ENCODE measurements at regions not wholly inside any gene's neighbourhood (a gene's known extent, or its start where the extent isn't known, plus 50 kb on each side); places are given as distances from the start of the nearest gene placed in this dataset.

DNA sequence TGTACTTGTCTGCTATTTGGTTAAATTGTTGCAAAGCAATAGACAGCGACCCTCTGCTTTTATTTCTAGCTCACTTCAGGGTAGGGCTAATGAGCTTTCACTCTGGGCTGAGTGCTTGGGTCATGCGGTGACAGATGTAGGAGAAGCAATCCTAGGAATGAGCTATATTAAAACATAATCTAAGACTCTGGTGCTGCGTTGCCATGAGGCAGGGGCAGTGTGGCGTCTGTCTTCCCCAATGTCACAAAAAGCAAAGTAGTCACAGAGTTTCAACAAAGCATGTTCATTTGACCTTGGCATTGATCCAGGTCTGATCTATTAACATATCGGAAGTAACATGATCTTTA, 55.5 kb upstream of the GRAMD1B start:
- H3K4me3 ChIP-seq (ENCODE audit: low read length) = no peak overlapping the region
- Mint-ChIP-seq H3K4me1 (no peaks in the 10 kb centered on the region), H3K36me3 (ENCODE audit: low read depth) (no peaks in the 10 kb centered on the region), H3K4me3 (no peak overlapping the region), H3K9me3 (no peaks in the 10 kb centered on the region), H3K27ac (no peak overlapping the region), H3K27me3 (ENCODE audit: insufficient read depth) (peaks cover 9% of the 10 kb centered on the region)
- no peak overlapping the region for H3K27ac ChIP-seq (ENCODE audit: low read depth, low read length)
- no peaks in the 10 kb centered on the region for H3K9me3 ChIP-seq (ENCODE audit: control insufficient read depth, low read length)
- no peaks in the 10 kb centered on the region for H3K36me3 ChIP-seq (ENCODE audit: control insufficient read depth, insufficient read depth, low read length)
- no peaks in the 10 kb centered on the region for H3K27me3 ChIP-seq (ENCODE audit: control insufficient read depth, insufficient read depth, low read length, poor library complexity, severe bottlenecking)
- H3K9ac ChIP-seq (ENCODE audit: extremely low read depth, low read length, poor library complexity, severe bottlenecking) = no peak overlapping the region
- H3K4me1 ChIP-seq (ENCODE audit: control insufficient read depth, insufficient read depth, low read length) = peaks cover 3% of the 10 kb centered on the region
- WGBS, 2 experiments (ENCODE audit: insufficient coverage in 1 of 2, insufficient read length in 1 of 2) = 94 to 100% methylated on average over 5 of the region's 5 CpGs
- no peak for DNase-seq
- TF ChIP-seq, protein P1, sequence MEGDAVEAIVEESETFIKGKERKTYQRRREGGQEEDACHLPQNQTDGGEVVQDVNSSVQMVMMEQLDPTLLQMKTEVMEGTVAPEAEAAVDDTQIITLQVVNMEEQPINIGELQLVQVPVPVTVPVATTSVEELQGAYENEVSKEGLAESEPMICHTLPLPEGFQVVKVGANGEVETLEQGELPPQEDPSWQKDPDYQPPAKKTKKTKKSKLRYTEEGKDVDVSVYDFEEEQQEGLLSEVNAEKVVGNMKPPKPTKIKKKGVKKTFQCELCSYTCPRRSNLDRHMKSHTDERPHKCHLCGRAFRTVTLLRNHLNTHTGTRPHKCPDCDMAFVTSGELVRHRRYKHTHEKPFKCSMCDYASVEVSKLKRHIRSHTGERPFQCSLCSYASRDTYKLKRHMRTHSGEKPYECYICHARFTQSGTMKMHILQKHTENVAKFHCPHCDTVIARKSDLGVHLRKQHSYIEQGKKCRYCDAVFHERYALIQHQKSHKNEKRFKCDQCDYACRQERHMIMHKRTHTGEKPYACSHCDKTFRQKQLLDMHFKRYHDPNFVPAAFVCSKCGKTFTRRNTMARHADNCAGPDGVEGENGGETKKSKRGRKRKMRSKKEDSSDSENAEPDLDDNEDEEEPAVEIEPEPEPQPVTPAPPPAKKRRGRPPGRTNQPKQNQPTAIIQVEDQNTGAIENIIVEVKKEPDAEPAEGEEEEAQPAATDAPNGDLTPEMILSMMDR (conservative IDR thresholded peaks at IDR 0.05) = no peak

GRCh38 chr11:123373754-123374621, 56.1 kb upstream of the GRAMD1B start:
- Histone ChIP-seq H3K36me3 (ENCODE audit: control insufficient read depth, insufficient read depth, low read length) (no peaks in the 10 kb centered on the region), H3K4me1 (ENCODE audit: control insufficient read depth, insufficient read depth, low read length) (peaks cover 3% of the 10 kb centered on the region), H3K27ac (ENCODE audit: low read depth, low read length) (no peak overlapping the region), H3K9me3 (ENCODE audit: control insufficient read depth, low read length) (no peaks in the 10 kb centered on the region), H3K4me3 (ENCODE audit: low read length) (no peak overlapping the region), H3K9ac (ENCODE audit: extremely low read depth, low read length, poor library complexity, severe bottlenecking) (no peak overlapping the region), H3K27me3 (ENCODE audit: control insufficient read depth, insufficient read depth, low read length, poor library complexity, severe bottlenecking) (no peaks in the 10 kb centered on the region)
- TF ChIP-seq, protein P1 (conservative IDR thresholded peaks at IDR 0.05) = no peak
- 93 to 97% methylated on average over 3 to 4 of the region's 4 CpGs for WGBS, 2 experiments (ENCODE audit: insufficient coverage in 1 of 2, insufficient read length in 1 of 2)
- no peaks in the 10 kb centered on the region for H3K36me3 Mint-ChIP-seq (ENCODE audit: low read depth)
- H3K27me3 Mint-ChIP-seq (ENCODE audit: insufficient read depth) = peaks cover 9% of the 10 kb centered on the region
- no peak overlapping the region for H3K27ac Mint-ChIP-seq
- no peak overlapping the region for H3K4me3 Mint-ChIP-seq
- no peak for DNase-seq
- H3K4me1 Mint-ChIP-seq = no peaks in the 10 kb centered on the region
- H3K9me3 Mint-ChIP-seq = no peaks in the 10 kb centered on the region

GRCh38 chr11:123371506-123372297, 58.4 kb upstream of the GRAMD1B start:
- 17 to 70% methylated on average over 1 to 3 of the region's 3 CpGs for WGBS, 2 experiments (ENCODE audit: insufficient coverage in 1 of 2, insufficient read length in 1 of 2)
- TF ChIP-seq, protein P1 (conservative IDR thresholded peaks at IDR 0.05) = no peak
- Histone ChIP-seq H3K36me3 (ENCODE audit: control insufficient read depth, insufficient read depth, low read length) (no peaks in the 10 kb centered on the region), H3K9me3 (ENCODE audit: control insufficient read depth, low read length) (no peaks in the 10 kb centered on the region), H3K4me1 (ENCODE audit: control insufficient read depth, insufficient read depth, low read length) (peaks cover 3% of the 10 kb centered on the region), H3K9ac (ENCODE audit: extremely low read depth, low read length, poor library complexity, severe bottlenecking) (no peak overlapping the region), H3K27me3 (ENCODE audit: control insufficient read depth, insufficient read depth, low read length, poor library complexity, severe bottlenecking) (no peaks in the 10 kb centered on the region), H3K4me3 (ENCODE audit: low read length) (no peak overlapping the region), H3K27ac (ENCODE audit: low read depth, low read length) (no peak overlapping the region)
- no peak overlapping the region for H3K4me3 Mint-ChIP-seq
- no peaks in the 10 kb centered on the region for H3K4me1 Mint-ChIP-seq
- H3K27ac Mint-ChIP-seq = no peak overlapping the region
- no peaks in the 10 kb centered on the region for H3K9me3 Mint-ChIP-seq
- peak; percentile 52 for DNase-seq
- H3K27me3 Mint-ChIP-seq (ENCODE audit: insufficient read depth) = peaks cover 3% of the 10 kb centered on the region
- H3K36me3 Mint-ChIP-seq (ENCODE audit: low read depth) = no peaks in the 10 kb centered on the region

All from endodermal cell (in vitro differentiated cells).